ENCODE measurements at regions not wholly inside any gene's neighbourhood (a gene's known extent, or its start where the extent isn't known, plus 50 kb on each side); places are given as distances from the start of the nearest gene placed in this dataset.

GRCh38 chr2:104434318-104434792, 419.6 kb upstream of the POU3F3 start:
- H3K9me3 ChIP-seq, result no peaks in the 10 kb centered on the region
- H3K36me3 ChIP-seq, result no peaks in the 10 kb centered on the region
- WGBS, 2 donors, result 3 to 15% methylated on average over 13 of the region's 13 CpGs
- no peak overlapping the region for H3K27ac ChIP-seq
- intact Hi-C loops (cut with DNase I), result no loop called here
- peak overlapping the region in 1 of 4 donors; percentile 7 for H3K4me3 ChIP-seq
- peaks cover 0 to 8% (median 0%) of the 10 kb centered on the region in 4 donors for H3K4me1 ChIP-seq
- no peak for DNase-seq
- no peak for TF ChIP-seq CTCF (IDR thresholded peaks at IDR 0.05)
- TF ChIP-seq EP300 (IDR thresholded peaks at IDR 0.05), result no peak
- no peak for TF ChIP-seq POLR2AphosphoS5 (IDR thresholded peaks at IDR 0.05)
- H3K27me3 ChIP-seq, result peaks cover 0 to 12% (median 0%) of the 10 kb centered on the region in 3 donors

GRCh38 chr2:104434966-104435365, 418.9 kb upstream of the POU3F3 start:
- intact Hi-C loops (cut with DNase I), result no loop called here
- Histone ChIP-seq H3K9me3 (no peaks in the 10 kb centered on the region), H3K27ac (no peak overlapping the region), H3K36me3 (no peaks in the 10 kb centered on the region), H3K4me3 (no peak overlapping the region), H3K27me3 (peaks cover 0 to 12% (median 0%) of the 10 kb centered on the region in 3 donors), H3K4me1 (peaks cover 0 to 8% (median 0%) of the 10 kb centered on the region in 4 donors)
- no peak for DNase-seq
- WGBS, 2 donors, result 87 to 92% methylated on average over 3 of the region's 3 CpGs
- no peak for TF ChIP-seq EP300 (IDR thresholded peaks at IDR 0.05)
- TF ChIP-seq POLR2A (IDR thresholded peaks at IDR 0.05), result no peak
- no peak for TF ChIP-seq POLR2AphosphoS5 (IDR thresholded peaks at IDR 0.05)
- TF ChIP-seq CTCF (IDR thresholded peaks at IDR 0.05), result no peak

GRCh38 chr2:104438481-104438880, 415.4 kb upstream of the POU3F3 start:
- WGBS, 2 donors, result 80 to 87% methylated on average over 3 of the region's 3 CpGs
- peaks cover 0 to 4% (median 0%) of the 10 kb centered on the region in 3 donors for H3K27me3 ChIP-seq
- H3K4me3 ChIP-seq, result no peak overlapping the region
- no peaks in the 10 kb centered on the region for H3K4me1 ChIP-seq
- no peaks in the 10 kb centered on the region for H3K36me3 ChIP-seq
- H3K27ac ChIP-seq, result no peak overlapping the region
- intact Hi-C loops (cut with DNase I), result no loop called here
- TF ChIP-seq CTCF (IDR thresholded peaks at IDR 0.05), result no peak
- no peak for TF ChIP-seq EP300 (IDR thresholded peaks at IDR 0.05)
- TF ChIP-seq POLR2AphosphoS5 (IDR thresholded peaks at IDR 0.05), result no peak
- TF ChIP-seq POLR2A (IDR thresholded peaks at IDR 0.05), result no peak
- no peak for DNase-seq
- no peaks in the 10 kb centered on the region for H3K9me3 ChIP-seq

- Histone ChIP-seq H3K27me3 (no peaks in the 10 kb centered on the region), H3K4me3 (no peak overlapping the region), H3K9me3 (no peaks in the 10 kb centered on the region), H3K36me3 (no peaks in the 10 kb centered on the region), H3K27ac (no peak overlapping the region), H3K4me1 (no peaks in the 10 kb centered on the region)
- WGBS, 2 donors, result 49 to 86% methylated on average over 5 of the region's 5 CpGs
- DNase-seq, result no peak
- intact Hi-C loops (cut with DNase I), result no loop called here
- no peak for TF ChIP-seq POLR2AphosphoS5 (IDR thresholded peaks at IDR 0.05)
These were observed 410.8 kb upstream of the POU3F3 start for GRCh38 chr2:104443145-104443544.

- no peak for TF ChIP-seq EP300 (IDR thresholded peaks at IDR 0.05)
- TF ChIP-seq POLR2A (IDR thresholded peaks at IDR 0.05), result no peak
- TF ChIP-seq POLR2AphosphoS5 (IDR thresholded peaks at IDR 0.05), result no peak
- no peak for TF ChIP-seq CTCF (IDR thresholded peaks at IDR 0.05)
- Histone ChIP-seq H3K36me3 (no peaks in the 10 kb centered on the region), H3K27ac (no peak overlapping the region), H3K4me3 (no peak overlapping the region), H3K27me3 (no peaks in the 10 kb centered on the region), H3K4me1 (no peaks in the 10 kb centered on the region), H3K9me3 (no peaks in the 10 kb centered on the region)
- DNase-seq, result no peak
- 43 to 80% methylated on average over 4 of the region's 4 CpGs for WGBS, 2 donors
- intact Hi-C loops (cut with DNase I), result no loop called here
These were observed 409.5 kb upstream of the POU3F3 start for GRCh38 chr2:104444392-104444791.
